ENCODE measurements at regions not wholly inside any gene's neighbourhood (a gene's known extent, or its start where the extent isn't known, plus 50 kb on each side); places are given as distances from the start of the nearest gene placed in this dataset.
"Not testable (repeated sequence)": the region's sequence is repeated elsewhere in the genome, so short reads cannot be mapped to it uniquely, and the experiment has no call there.

DNA sequence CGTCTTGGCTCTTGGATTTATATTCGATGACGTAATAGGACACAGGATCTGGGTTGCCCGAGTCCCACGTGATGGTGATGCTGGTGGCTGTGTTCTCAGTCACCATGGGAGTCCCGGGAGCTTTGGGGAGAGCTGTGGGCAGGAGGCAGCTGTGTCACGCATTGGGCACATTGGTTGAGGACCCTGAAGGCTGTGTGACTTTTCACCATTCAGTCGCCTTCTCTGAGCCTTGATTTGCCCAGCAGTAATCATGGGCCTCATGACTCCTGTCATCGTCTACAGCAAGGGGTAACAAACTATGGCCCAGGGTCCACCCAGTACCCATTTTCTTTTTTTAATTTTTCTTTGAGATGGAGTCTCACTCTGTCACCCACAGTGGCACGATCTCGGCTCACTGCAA lies 96.3 kb downstream of the PTPRS start:
- no peak for TF ChIP-seq EZH2 (IDR thresholded peaks at IDR 0.05; ENCODE audit: low read length)
- TF ChIP-seq, protein P1, sequence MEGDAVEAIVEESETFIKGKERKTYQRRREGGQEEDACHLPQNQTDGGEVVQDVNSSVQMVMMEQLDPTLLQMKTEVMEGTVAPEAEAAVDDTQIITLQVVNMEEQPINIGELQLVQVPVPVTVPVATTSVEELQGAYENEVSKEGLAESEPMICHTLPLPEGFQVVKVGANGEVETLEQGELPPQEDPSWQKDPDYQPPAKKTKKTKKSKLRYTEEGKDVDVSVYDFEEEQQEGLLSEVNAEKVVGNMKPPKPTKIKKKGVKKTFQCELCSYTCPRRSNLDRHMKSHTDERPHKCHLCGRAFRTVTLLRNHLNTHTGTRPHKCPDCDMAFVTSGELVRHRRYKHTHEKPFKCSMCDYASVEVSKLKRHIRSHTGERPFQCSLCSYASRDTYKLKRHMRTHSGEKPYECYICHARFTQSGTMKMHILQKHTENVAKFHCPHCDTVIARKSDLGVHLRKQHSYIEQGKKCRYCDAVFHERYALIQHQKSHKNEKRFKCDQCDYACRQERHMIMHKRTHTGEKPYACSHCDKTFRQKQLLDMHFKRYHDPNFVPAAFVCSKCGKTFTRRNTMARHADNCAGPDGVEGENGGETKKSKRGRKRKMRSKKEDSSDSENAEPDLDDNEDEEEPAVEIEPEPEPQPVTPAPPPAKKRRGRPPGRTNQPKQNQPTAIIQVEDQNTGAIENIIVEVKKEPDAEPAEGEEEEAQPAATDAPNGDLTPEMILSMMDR (optimal IDR thresholded peaks at IDR 0.05 in 1 of 3, IDR thresholded peaks at IDR 0.05 in 1 of 3, conservative IDR thresholded peaks at IDR 0.05 in 1 of 3; ENCODE audit: extremely low read depth in 1 of 3, insufficient read depth in 2 of 3, low read length in 3 of 3): no peak
- DNase-seq (ENCODE audit: low read depth, low spot score) (no peak), FAIRE-seq (no peak)
- Histone ChIP-seq H4K20me1 (ENCODE audit: control insufficient read depth, extremely low read depth, insufficient read depth, low read length) (no peaks in the 10 kb centered on the region), H3K4me2 (ENCODE audit: control insufficient read depth, extremely low read depth, insufficient read depth, low read depth, low read length) (no peak overlapping the region), H3K27ac (ENCODE audit: control insufficient read depth, insufficient read depth, low read length) (no peak overlapping the region), H3K4me1 (ENCODE audit: control insufficient read depth, extremely low read depth, insufficient read depth, low read length) (no peaks in the 10 kb centered on the region), H3K27me3 (ENCODE audit: control insufficient read depth, extremely low read depth, insufficient read depth, low read length) (no peaks in the 10 kb centered on the region), H3K4me3 (ENCODE audit: control insufficient read depth in 2 of 3, extremely low read depth in 1 of 3, insufficient read depth in 2 of 3, low read depth in 1 of 3, low read length in 3 of 3) (no peak overlapping the region), H3K36me3 (ENCODE audit: control insufficient read depth in 2 of 2, extremely low read depth in 1 of 2, insufficient read depth in 2 of 2, low read length in 2 of 2) (no peaks in the 10 kb centered on the region), H3K79me2 (ENCODE audit: control insufficient read depth, insufficient read depth, low read length) (no peaks in the 10 kb centered on the region), H3K9me3 (ENCODE audit: control insufficient read depth, low read depth, low read length) (no peaks in the 10 kb centered on the region), H3K9me1 (ENCODE audit: control insufficient read depth, extremely low read depth, insufficient read depth, low read length) (no peaks in the 10 kb centered on the region), H3K9ac (ENCODE audit: control insufficient read depth, extremely low read depth, insufficient read depth, low read length) (no peak overlapping the region), H2AFZ (ENCODE audit: control insufficient read depth, low read length) (no peak overlapping the region)
- dilution Hi-C loops (cut with MboI; ENCODE audit: extremely low pct_ligation_motif_present, low sequenced_read_pairs): no loop called here

DNA sequence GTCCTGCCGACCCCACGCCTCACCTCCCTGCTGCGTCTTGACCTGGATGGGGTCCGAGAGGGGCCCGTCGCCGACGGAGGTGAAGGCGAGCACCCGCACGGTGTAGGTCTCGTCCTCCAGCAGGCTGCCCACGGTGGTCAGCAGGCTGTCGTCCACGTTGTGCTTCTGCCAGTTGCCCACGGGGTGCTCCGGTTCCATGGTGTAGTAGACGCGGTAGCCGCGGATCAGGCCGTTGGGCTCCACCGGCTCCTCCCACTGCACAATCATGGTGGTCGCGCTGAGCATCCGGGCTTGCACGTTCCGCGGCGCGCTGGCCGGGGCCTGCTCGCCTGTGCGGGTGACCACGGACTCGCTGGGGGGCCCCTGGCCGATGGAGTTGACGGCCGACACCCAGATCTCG lies 96.7 kb downstream of the PTPRS start:
- no peaks in the 10 kb centered on the region for H3K4me1 ChIP-seq (ENCODE audit: control insufficient read depth, extremely low read depth, insufficient read depth, low read length)
- H3K36me3 ChIP-seq (ENCODE audit: control insufficient read depth in 2 of 2, extremely low read depth in 1 of 2, insufficient read depth in 2 of 2, low read length in 2 of 2): no peaks in the 10 kb centered on the region
- H2AFZ ChIP-seq (ENCODE audit: control insufficient read depth, low read length): no peak overlapping the region
- TF ChIP-seq, protein P1 (optimal IDR thresholded peaks at IDR 0.05 in 1 of 3, IDR thresholded peaks at IDR 0.05 in 1 of 3, conservative IDR thresholded peaks at IDR 0.05 in 1 of 3; ENCODE audit: extremely low read depth in 1 of 3, insufficient read depth in 2 of 3, low read length in 3 of 3): no peak
- no peak for TF ChIP-seq EZH2 (IDR thresholded peaks at IDR 0.05; ENCODE audit: low read length)
- no peak overlapping the region for H3K4me3 ChIP-seq (ENCODE audit: control insufficient read depth in 2 of 3, extremely low read depth in 1 of 3, insufficient read depth in 2 of 3, low read depth in 1 of 3, low read length in 3 of 3)
- H3K27ac ChIP-seq (ENCODE audit: control insufficient read depth, insufficient read depth, low read length): no peak overlapping the region
- no peaks in the 10 kb centered on the region for H3K9me3 ChIP-seq (ENCODE audit: control insufficient read depth, low read depth, low read length)
- no peaks in the 10 kb centered on the region for H3K9me1 ChIP-seq (ENCODE audit: control insufficient read depth, extremely low read depth, insufficient read depth, low read length)
- DNase-seq (ENCODE audit: low read depth, low spot score): no peak
- no peak overlapping the region for H3K9ac ChIP-seq (ENCODE audit: control insufficient read depth, extremely low read depth, insufficient read depth, low read length)
- H4K20me1 ChIP-seq (ENCODE audit: control insufficient read depth, extremely low read depth, insufficient read depth, low read length): no peaks in the 10 kb centered on the region
- dilution Hi-C loops (cut with MboI; ENCODE audit: extremely low pct_ligation_motif_present, low sequenced_read_pairs): no loop called here
- H3K27me3 ChIP-seq (ENCODE audit: control insufficient read depth, extremely low read depth, insufficient read depth, low read length): no peaks in the 10 kb centered on the region
- H3K79me2 ChIP-seq (ENCODE audit: control insufficient read depth, insufficient read depth, low read length): no peaks in the 10 kb centered on the region
- FAIRE-seq: no peak
- no peak overlapping the region for H3K4me2 ChIP-seq (ENCODE audit: control insufficient read depth, extremely low read depth, insufficient read depth, low read depth, low read length)

DNA sequence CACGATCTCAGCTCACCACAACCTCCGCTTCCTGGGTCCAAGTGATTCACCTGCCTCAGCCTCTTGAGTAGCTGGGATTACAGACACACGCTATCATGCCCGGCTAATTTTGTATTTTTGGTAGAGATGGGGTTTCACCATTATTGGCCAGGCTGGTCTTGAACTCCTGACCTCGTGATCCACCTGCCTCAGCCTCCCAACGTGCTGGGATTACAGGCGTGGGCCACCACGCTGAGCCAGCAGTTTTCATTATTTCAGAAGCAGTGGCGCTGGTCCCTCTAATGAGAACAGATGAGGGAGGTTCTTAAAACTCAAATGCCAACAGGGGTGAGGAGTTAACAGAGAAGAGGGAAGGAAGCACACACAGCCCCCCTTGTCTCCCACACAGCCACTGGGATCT lies 98.7 kb downstream of the PTPRS start:
- H3K9ac ChIP-seq (ENCODE audit: control insufficient read depth, extremely low read depth, insufficient read depth, low read length); H3K9me1 ChIP-seq (ENCODE audit: control insufficient read depth, extremely low read depth, insufficient read depth, low read length); H4K20me1 ChIP-seq (ENCODE audit: control insufficient read depth, extremely low read depth, insufficient read depth, low read length); H3K9me3 ChIP-seq (ENCODE audit: control insufficient read depth, low read depth, low read length); H3K36me3 ChIP-seq (ENCODE audit: control insufficient read depth in 2 of 2, extremely low read depth in 1 of 2, insufficient read depth in 2 of 2, low read length in 2 of 2); DNase-seq (ENCODE audit: low read depth, low spot score); dilution Hi-C loops (cut with MboI; ENCODE audit: extremely low pct_ligation_motif_present, low sequenced_read_pairs); FAIRE-seq; H3K79me2 ChIP-seq (ENCODE audit: control insufficient read depth, insufficient read depth, low read length); H2AFZ ChIP-seq (ENCODE audit: control insufficient read depth, low read length); H3K27ac ChIP-seq (ENCODE audit: control insufficient read depth, insufficient read depth, low read length); H3K4me3 ChIP-seq (ENCODE audit: control insufficient read depth in 2 of 3, extremely low read depth in 1 of 3, insufficient read depth in 2 of 3, low read depth in 1 of 3, low read length in 3 of 3); H3K4me1 ChIP-seq (ENCODE audit: control insufficient read depth, extremely low read depth, insufficient read depth, low read length); H3K27me3 ChIP-seq (ENCODE audit: control insufficient read depth, extremely low read depth, insufficient read depth, low read length); H3K4me2 ChIP-seq (ENCODE audit: control insufficient read depth, extremely low read depth, insufficient read depth, low read depth, low read length): not testable (repeated sequence)
